PC-3 (cell line): ENCODE measurements at regions not wholly inside any gene's neighbourhood (a gene's known extent, or its start where the extent isn't known, plus 50 kb on each side); places are given as distances from the start of the nearest gene placed in this dataset.

ENCODE experiments used
- ATAC-seq: fragments of 200-7000 bp; cut with Tn5 transposase; 2 replicates; pipeline ENCODE4 v1.9.1; 2020; ENCODE audit warnings: mild to moderate bottlenecking, moderate library complexity
- BruUV-seq: library from RNA; stranded (reverse); fragments of 400-500 nt; replicated peaks from 2 replicates; lab custom pipeline; 2021; lab: Mats Ljungman, UMichigan
- CTCF ChIA-PET: fragments of 300-600 bp; sonication (Branson Sonifier 250); formaldehyde crosslinking; loops from one replicate; lab custom pipeline; 2022; ENCODE audit warnings: antibody characterized with exemption; lab: Charles Lee
- POLR2A ChIA-PET: fragments of 300-600 bp; sonication (Branson Sonifier 250); formaldehyde crosslinking; loops from one replicate; lab custom pipeline; 2022; ENCODE audit warnings: antibody characterized with exemption; ENCODE audit not compliant: unreplicated experiment; lab: Charles Lee
- DNase-seq: peaks from one replicate; pipeline ENCODE4 v3.0.0-alpha.2; 2015
- H2AFZ ChIP-seq: fragments of 300-600 bp; sonication (generic); 2 replicates; pipeline ENCODE4 v1.6.0; 2016; ENCODE audit warnings: antibody characterized with exemption, low read length
- H3F3A ChIP-seq: fragments of 300-600 bp; sonication (generic); one replicate; pipeline ENCODE4 v1.6.0; 2017; ENCODE audit warnings: antibody characterized with exemption, low read length, control low read depth, mild to moderate bottlenecking; ENCODE audit not compliant: unreplicated experiment
- H3K27ac ChIP-seq: fragments of 300-600 bp; sonication (generic); 2 replicates; pipeline ENCODE4 v1.5.1; 2016; ENCODE audit warnings: mild to moderate bottlenecking, low read length
- H3K27me3 ChIP-seq: fragments of 300-600 bp; sonication (generic); 2 replicates; pipeline ENCODE4 v1.6.1; 2016; ENCODE audit warnings: low read length, mixed read lengths
- H3K36me3 ChIP-seq: fragments of 300-600 bp; sonication (generic); 2 replicates; pipeline ENCODE4 v1.6.1; 2016; ENCODE audit warnings: low read depth, mixed run types, low read length, mixed read lengths
- H3K4me1 ChIP-seq: fragments of 300-600 bp; sonication (generic); 2 replicates; pipeline ENCODE4 v1.5.1; 2016; ENCODE audit warnings: low read length; ENCODE audit not compliant: insufficient read depth
- H3K4me2 ChIP-seq: fragments of 300-600 bp; sonication (generic); 2 replicates; pipeline ENCODE4 v1.6.0; 2016; ENCODE audit warnings: low read length
- H3K4me3 ChIP-seq: fragments of 300-600 bp; sonication (generic); 2 replicates; pipeline ENCODE4 v1.5.1; 2016; ENCODE audit warnings: mild to moderate bottlenecking, low read length, mixed read lengths
- H3K79me2 ChIP-seq: fragments of 300-600 bp; sonication (generic); 2 replicates; pipeline ENCODE4 v1.6.1; 2017; ENCODE audit warnings: low read length, mixed read lengths
- H3K9ac ChIP-seq: fragments of 300-600 bp; sonication (generic); 2 replicates; pipeline ENCODE4 v1.6.0; 2016; ENCODE audit warnings: mild to moderate bottlenecking, low read length
- H3K9me2 ChIP-seq: fragments of 300-600 bp; sonication (generic); replicated peaks from 2 replicates; pipeline ENCODE4 v1.6.1; 2016; ENCODE audit warnings: mixed run types, low read length, mixed read lengths
- H3K9me3 ChIP-seq: fragments of 300-600 bp; sonication (generic); 2 replicates; pipeline ENCODE4 v1.6.1; 2016; ENCODE audit warnings: low read length, mixed read lengths
- H4K20me1 ChIP-seq: fragments of 300-600 bp; sonication (generic); 2 replicates; pipeline ENCODE4 v1.6.1; 2016; ENCODE audit warnings: low read length, mixed read lengths
- CTCF ChIP-seq: fragments of 300-600 bp; sonication (generic); conservative IDR thresholded peaks from 2 replicates; pipeline ENCODE4 v1.5.1; 2017; ENCODE audit warnings: antibody characterized with exemption, low read depth, mild to moderate bottlenecking, low read length
- EZH2 ChIP-seq: fragments of 300-600 bp; sonication (generic); IDR thresholded peaks from one replicate; pipeline ENCODE4 v1.6.1; 2017; ENCODE audit warnings: antibody characterized with exemption, mild to moderate bottlenecking, low read length; ENCODE audit not compliant: unreplicated experiment
- EZH2phosphoT487 ChIP-seq: fragments of 300-600 bp; sonication (generic); IDR thresholded peaks from 2 replicates; pipeline ENCODE4 v1.6.1; 2018; ENCODE audit warnings: mild to moderate bottlenecking, antibody characterized with exemption, low read length, borderline replicate concordance
- intact Hi-C: fragments of 100-400 bp; cut with micrococcal nuclease; formaldehyde crosslinking; loops from 2 replicates; pipeline ENCODE4 v1.9.0; 2023

GRCh38 chr13:33479105-33479504 is 193.6 kb upstream of the STARD13 start:
- TF ChIP-seq CTCF = no peak
- no peak for TF ChIP-seq EZH2
- TF ChIP-seq EZH2phosphoT487 = no peak
- Histone ChIP-seq H3K9me3 (peaks cover 8% of the 10 kb centered on the region; the same call in 1 of the 2 replicates), H3K9ac (no peak overlapping the region), H3K79me2 (no peaks in the 10 kb centered on the region), H3K36me3 (peaks cover 9% of the 10 kb centered on the region; the same call in 1 of the 2 replicates), H3K27me3 (no peaks in the 10 kb centered on the region), H2AFZ (no peak overlapping the region), H3K4me1 (no peaks in the 10 kb centered on the region), H4K20me1 (no peaks in the 10 kb centered on the region), H3K27ac (no peak overlapping the region), H3K4me2 (no peak overlapping the region), H3K4me3 (no peak overlapping the region), H3K9me2 (no peaks in the 10 kb centered on the region), H3F3A (no peaks in the 10 kb centered on the region)
- intact Hi-C loops = no loop called here
- CTCF ChIA-PET = no interaction called here
- POLR2A ChIA-PET = no interaction called here
- BruUV-seq = no TSS peak
- no peak for DNase-seq
- ATAC-seq = no peak

GRCh38 chr13:33480561-33480960 is 195.0 kb upstream of the STARD13 start:
- no peak for TF ChIP-seq CTCF
- TF ChIP-seq EZH2phosphoT487 = no peak
- no peak for TF ChIP-seq EZH2
- no TSS peak for BruUV-seq
- H3F3A ChIP-seq = no peaks in the 10 kb centered on the region
- ChIA-PET CTCF (no interaction called here), POLR2A (no interaction called here)
- intact Hi-C loops = no loop called here
- no peaks in the 10 kb centered on the region for H3K27me3 ChIP-seq
- no peak for ATAC-seq
- H4K20me1 ChIP-seq = no peaks in the 10 kb centered on the region
- H3K36me3 ChIP-seq = peaks cover 11% of the 10 kb centered on the region; the same call in 1 of the 2 replicates
- no peak overlapping the region for H3K4me2 ChIP-seq
- no peaks in the 10 kb centered on the region for H3K79me2 ChIP-seq
- H3K27ac ChIP-seq = no peak overlapping the region
- H3K4me1 ChIP-seq = no peaks in the 10 kb centered on the region
- H3K9me2 ChIP-seq = no peaks in the 10 kb centered on the region
- H2AFZ ChIP-seq = no peak overlapping the region
- no peak for DNase-seq
- no peak overlapping the region for H3K9ac ChIP-seq
- H3K4me3 ChIP-seq = no peak overlapping the region
- peaks cover 8% of the 10 kb centered on the region; the same call in 1 of the 2 replicates for H3K9me3 ChIP-seq

- TF ChIP-seq EZH2phosphoT487 (no peak), EZH2 (no peak), CTCF (no peak)
- H3K9ac ChIP-seq = no peak overlapping the region
- ChIA-PET POLR2A (no interaction called here), CTCF (no interaction called here)
- no peak overlapping the region for H3K4me2 ChIP-seq
- H3K27ac ChIP-seq = 0 out of 2 replicates have a peak overlapping the region, but pooled peaks have one; percentile 16
- H3K4me1 ChIP-seq = no peaks in the 10 kb centered on the region
- no peak overlapping the region for H2AFZ ChIP-seq
- H3K79me2 ChIP-seq = no peaks in the 10 kb centered on the region
- 0 out of 2 replicates have a peak, but pooled peaks cover 2% of the 10 kb centered on the region for H3K36me3 ChIP-seq
- no peaks in the 10 kb centered on the region for H3K9me2 ChIP-seq
- H3K27me3 ChIP-seq = no peaks in the 10 kb centered on the region
- DNase-seq = peak; percentile 35
- H3F3A ChIP-seq = no peaks in the 10 kb centered on the region
- intact Hi-C loops = no loop called here
- H3K9me3 ChIP-seq = no peaks in the 10 kb centered on the region
- no peak overlapping the region for H3K4me3 ChIP-seq
- ATAC-seq = no peak
- BruUV-seq = no TSS peak
- no peaks in the 10 kb centered on the region for H4K20me1 ChIP-seq
Measured at GRCh38 chr13:33483471-33483870, 197.9 kb upstream of the STARD13 start.
